H9 (cell line): ENCODE measurements at regions not wholly inside any gene's neighbourhood (a gene's known extent, or its start where the extent isn't known, plus 50 kb on each side); places are given as distances from the start of the nearest gene placed in this dataset.

ENCODE experiments used
- DNase-seq: peaks from one replicate; pipeline ENCODE4 v3.0.0-alpha.2; 2017
- H2AFZ ChIP-seq: one replicate; pipeline ENCODE4 v1.6.1; 2013; ENCODE audit warnings: mild to moderate bottlenecking, low read length, control low read depth, moderate library complexity
- H2AK5ac ChIP-seq: 2 replicates; pipeline ENCODE4 v1.6.1; 2013; ENCODE audit warnings: low read length, control low read depth, mixed read lengths; ENCODE audit not compliant: insufficient read length
- H2BK120ac ChIP-seq: one replicate; pipeline ENCODE4 v1.6.1; 2013; ENCODE audit warnings: low read depth, mild to moderate bottlenecking, low read length, control low read depth, inconsistent platforms; ENCODE audit not compliant: poor library complexity, severe bottlenecking
- H2BK12ac ChIP-seq: 2 replicates; pipeline ENCODE4 v1.6.1; 2013; ENCODE audit warnings: low read length, control low read depth, mixed read lengths, low read depth; ENCODE audit not compliant: insufficient read length
- H2BK15ac ChIP-seq: 2 replicates; pipeline ENCODE4 v1.6.1; 2013; ENCODE audit warnings: low read depth, low read length, control low read depth
- H2BK20ac ChIP-seq: one replicate; pipeline ENCODE4 v1.6.1; 2013; ENCODE audit warnings: low read depth, mild to moderate bottlenecking, low read length, control low read depth, inconsistent platforms; ENCODE audit not compliant: poor library complexity, severe bottlenecking
- H2BK5ac ChIP-seq: 2 replicates; pipeline ENCODE4 v1.6.1; 2013; ENCODE audit warnings: low read length, control low read depth, mixed read lengths; ENCODE audit not compliant: insufficient read length
- H3K14ac ChIP-seq: 2 replicates; pipeline ENCODE4 v1.6.1; 2013; ENCODE audit warnings: low read length, control low read depth; ENCODE audit not compliant: insufficient read depth
- H3K18ac ChIP-seq: 2 replicates; pipeline ENCODE4 v1.6.1; 2013; ENCODE audit warnings: low read depth, mild to moderate bottlenecking, mixed read lengths, low read length, control low read depth; ENCODE audit not compliant: insufficient read length
- H3K23ac ChIP-seq: 2 replicates; pipeline ENCODE4 v1.6.1; 2013; ENCODE audit warnings: low read length, control low read depth, mixed read lengths, low read depth; ENCODE audit not compliant: insufficient read length
- H3K23me2 ChIP-seq: 2 replicates; pipeline ENCODE4 v1.6.1; 2013; ENCODE audit warnings: low read depth, mild to moderate bottlenecking, mixed read lengths, low read length, control low read depth; ENCODE audit not compliant: insufficient read length, poor library complexity, severe bottlenecking
- H3K27ac ChIP-seq: 2 replicates; pipeline ENCODE4 v1.5.1; 2013; ENCODE audit warnings: low read length, control low read depth, mixed read lengths, low read depth; ENCODE audit not compliant: insufficient read length
- H3K27me3 ChIP-seq: 2 replicates; pipeline ENCODE4 v1.6.1; 2013; ENCODE audit warnings: low read length, control low read depth, inconsistent platforms; ENCODE audit not compliant: insufficient read depth
- H3K4ac ChIP-seq: 2 replicates; pipeline ENCODE4 v1.6.1; 2013; ENCODE audit warnings: low read depth, mild to moderate bottlenecking, control low read depth, inconsistent platforms, low read length, moderate library complexity
- H3K4me1 ChIP-seq: 2 replicates; pipeline ENCODE4 v1.6.1; 2013; ENCODE audit warnings: low read length, control low read depth, inconsistent platforms; ENCODE audit not compliant: insufficient read depth
- H3K4me2 ChIP-seq: 2 replicates; pipeline ENCODE4 v1.6.1; 2013; ENCODE audit warnings: low read length, control low read depth, mixed read lengths; ENCODE audit not compliant: insufficient read length, insufficient read depth
- H3K56ac ChIP-seq: 2 replicates; pipeline ENCODE4 v1.6.1; 2013; ENCODE audit warnings: low read depth, mild to moderate bottlenecking, mixed read lengths, low read length, control low read depth; ENCODE audit not compliant: insufficient read length
- H3K79me1 ChIP-seq: 2 replicates; pipeline ENCODE4 v1.6.1; 2013; ENCODE audit warnings: low read depth, mild to moderate bottlenecking, moderate library complexity, low read length, control low read depth, inconsistent platforms; ENCODE audit not compliant: insufficient read depth, poor library complexity, severe bottlenecking
- H3K79me2 ChIP-seq: 2 replicates; pipeline ENCODE4 v1.6.1; 2013; ENCODE audit warnings: low read length, control low read depth, inconsistent platforms; ENCODE audit not compliant: insufficient read depth
- H3K9ac ChIP-seq: 2 replicates; pipeline ENCODE4 v1.6.1; 2013; ENCODE audit warnings: low read length, control low read depth, mixed read lengths; ENCODE audit not compliant: insufficient read length; ENCODE audit errors: extremely low read depth
- H3K9me3 ChIP-seq: one replicate; pipeline ENCODE4 v1.6.1; 2013; ENCODE audit warnings: low read depth, low read length, inconsistent platforms; ENCODE audit not compliant: control insufficient read depth
- H3T11ph ChIP-seq: one replicate; pipeline ENCODE4 v1.6.1; 2013; ENCODE audit warnings: mild to moderate bottlenecking, low read length, control low read depth, inconsistent platforms
- H4K20me1 ChIP-seq: one replicate; pipeline ENCODE4 v1.6.1; 2013; ENCODE audit not compliant: control insufficient read depth, insufficient read length, insufficient read depth
- H4K5ac ChIP-seq: 2 replicates; pipeline ENCODE4 v1.6.1; 2013; ENCODE audit warnings: low read depth, mild to moderate bottlenecking, mixed read lengths, low read length, control low read depth; ENCODE audit not compliant: insufficient read length
- H4K8ac ChIP-seq: replicated peaks from 2 replicates; pipeline ENCODE4 v1.6.1; 2013; ENCODE audit warnings: low read length, control low read depth, mixed read lengths, low read depth; ENCODE audit not compliant: insufficient read length
- H4K91ac ChIP-seq: 2 replicates; pipeline ENCODE4 v1.6.1; 2013; ENCODE audit warnings: low read depth, mild to moderate bottlenecking, moderate library complexity, mixed read lengths, low read length, control low read depth; ENCODE audit not compliant: insufficient read length
- H3K27ac Mint-ChIP-seq, 3 experiments: 2 replicates in 2 of 3; 3 replicates in 1 of 3; pipeline ENCODE4 v1.8.0; 2020 to 2021; ENCODE audit warnings: mixed read lengths in 3 of 3, mild to moderate bottlenecking in 1 of 3, moderate library complexity in 1 of 3
- H3K27me3 Mint-ChIP-seq: 2 replicates; pipeline ENCODE4 v1.8.0; 2021; ENCODE audit warnings: low read depth, mild to moderate bottlenecking, moderate library complexity, mixed read lengths
- H3K36me3 Mint-ChIP-seq, 3 experiments: 2 replicates in 2 of 3; 3 replicates in 1 of 3; pipeline ENCODE4 v1.8.0; 2020 to 2021; ENCODE audit warnings: low read depth in 3 of 3, mixed read lengths in 3 of 3; ENCODE audit not compliant: insufficient read depth in 1 of 3
- H3K4me1 Mint-ChIP-seq, 2 experiments: 2 replicates each; pipeline ENCODE4 v1.8.0; 2020; ENCODE audit warnings: mixed read lengths in 2 of 2
- H3K4me3 Mint-ChIP-seq, 2 experiments: 2 replicates in 1 of 2; 3 replicates in 1 of 2; pipeline ENCODE4 v1.8.0; 2020 to 2021; ENCODE audit warnings: mild to moderate bottlenecking in 2 of 2, mixed read lengths in 2 of 2, moderate library complexity in 1 of 2
- H3K9me3 Mint-ChIP-seq, 2 experiments: 2 replicates in 1 of 2; 3 replicates in 1 of 2; pipeline ENCODE4 v1.8.0; 2020; ENCODE audit warnings: mild to moderate bottlenecking in 2 of 2, mixed read lengths in 2 of 2, moderate library complexity in 1 of 2
- CTCF ChIP-seq: fragments of 200-600 bp; sonication (generic); conservative IDR thresholded peaks from 3 replicates; pipeline ENCODE4 v1.8.0; 2021; ENCODE audit warnings: antibody characterized with exemption, mild to moderate bottlenecking
- WGBS: extraction: QIAGEN DNeasy Blood & Tissue Kit; methylation state at CpG from one replicate; pipeline ENCODE4 v1.1.7; 2013; ENCODE audit warnings: missing lambda C conversion rate, low lambda C conversion rate, mixed read lengths; ENCODE audit not compliant: insufficient read length; ENCODE audit errors: extremely low coverage; 5-methylcytosine and 5-hydroxymethylcytosine counted together

DNA sequence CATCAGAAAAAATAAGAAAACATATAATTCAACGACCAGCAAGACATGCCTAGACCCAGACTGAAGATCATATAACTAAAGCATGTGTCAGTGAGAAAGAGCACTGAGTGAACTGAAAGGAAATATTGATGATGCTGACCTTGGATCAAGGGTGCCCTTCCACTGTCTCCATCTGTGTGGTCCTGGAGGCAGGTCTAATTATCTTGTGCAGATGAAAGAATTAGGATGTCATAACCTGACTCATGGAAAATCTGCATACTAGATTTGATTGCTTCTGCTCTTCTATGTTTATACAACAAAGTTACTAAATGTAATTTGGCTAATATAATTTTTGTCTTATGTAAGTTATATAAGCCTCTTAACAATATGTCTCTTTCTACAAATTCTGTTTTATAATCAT lies 264.6 kb upstream of the TGFBR2 start:
- H3K9me3 Mint-ChIP-seq, result peaks cover 0 to 2% of the 10 kb centered on the region in 2 experiments; a peak in 2 of 5 replicates
- no peak overlapping the region for H2BK12ac ChIP-seq
- H3T11ph ChIP-seq, result no peak overlapping the region
- H3K4me3 Mint-ChIP-seq, result no peak overlapping the region
- no peak overlapping the region for H3K27ac Mint-ChIP-seq
- no peak overlapping the region for H3K56ac ChIP-seq
- no peak overlapping the region for H3K14ac ChIP-seq
- H3K27ac ChIP-seq, result no peak overlapping the region
- H2AK5ac ChIP-seq, result no peak overlapping the region
- no peaks in the 10 kb centered on the region for H4K20me1 ChIP-seq
- no peak overlapping the region for H3K23ac ChIP-seq
- H3K23me2 ChIP-seq, result no peaks in the 10 kb centered on the region
- H2BK120ac ChIP-seq, result no peak overlapping the region
- no peak for DNase-seq
- no peak overlapping the region for H3K9ac ChIP-seq
- H3K79me1 ChIP-seq, result no peaks in the 10 kb centered on the region
- H2BK5ac ChIP-seq, result no peak overlapping the region
- no peaks in the 10 kb centered on the region for H3K79me2 ChIP-seq
- no peaks in the 10 kb centered on the region for H3K9me3 ChIP-seq
- no peak overlapping the region for H2BK20ac ChIP-seq
- no peak overlapping the region for H2AFZ ChIP-seq
- no peak overlapping the region for H3K4me2 ChIP-seq
- H3K4ac ChIP-seq, result no peak overlapping the region
- no peak overlapping the region for H3K18ac ChIP-seq
- no peaks in the 10 kb centered on the region for H3K27me3 Mint-ChIP-seq
- H3K4me1 ChIP-seq, result no peaks in the 10 kb centered on the region
- no peak overlapping the region for H4K8ac ChIP-seq
- WGBS, result no CpG with 5 or more reads among the region's 1 CpG
- no peak overlapping the region for H2BK15ac ChIP-seq
- TF ChIP-seq CTCF, result no peak
- H4K5ac ChIP-seq, result no peak overlapping the region
- no peak overlapping the region for H4K91ac ChIP-seq
- peaks cover 7% of the 10 kb centered on the region in 2 experiments; a peak in 3 of 4 replicates for H3K4me1 Mint-ChIP-seq
- no peaks in the 10 kb centered on the region for H3K27me3 ChIP-seq
- no peaks in the 10 kb centered on the region for H3K36me3 Mint-ChIP-seq
